Adrenal gland (tissue), 9 donors: ENCODE measurements at regions not wholly inside any gene's neighbourhood (a gene's known extent, or its start where the extent isn't known, plus 50 kb on each side); places are given as distances from the start of the nearest gene placed in this dataset.

Experiments used
- DNase-seq, 7 donors: peaks; one replicate each; pipeline ENCODE4 v3.0.0-alpha.2; 2019 to 2020
- H3K27ac ChIP-seq, 5 donors: fragments of 200-600 bp; sonication (generic) in 4 of 5; 1 replicate in 3 of 5; 2 replicates in 2 of 5; pipeline versions ENCODE4 v1.5.1 to v1.8.0; 2016 to 2020; ENCODE audit warnings: mild to moderate bottlenecking in 1 of 5
- H3K27me3 ChIP-seq: fragments of 200-600 bp; 2 replicates; pipeline ENCODE4 v1.8.0; 2021
- H3K36me3 ChIP-seq, 2 donors: fragments of 200-600 bp; replicated peaks in 1 of 2; 1 replicate in 1 of 2; 2 replicates in 1 of 2; pipeline versions ENCODE4 v1.5.1 to v1.8.0; 2018 to 2022
- H3K4me1 ChIP-seq, 2 donors: fragments of 200-600 bp; replicated peaks in 1 of 2; 1 replicate in 1 of 2; 2 replicates in 1 of 2; pipeline versions ENCODE4 v1.5.1 to v1.8.0; 2018 to 2021
- H3K4me3 ChIP-seq, 4 donors: fragments of 200-600 bp; sonication (generic) in 3 of 4; one replicate each; pipeline ENCODE4 v1.5.1; 2016 to 2018
- H3K9me3 ChIP-seq, 3 donors: fragments of 200-600 bp; sonication (generic) in 1 of 3; replicated peaks in 1 of 3; 1 replicate in 2 of 3; 2 replicates in 1 of 3; pipeline versions ENCODE4 v1.5.1 to v1.8.0; 2016 to 2021
- POLR2A ChIP-seq, 2 donors: fragments of 450-650 bp; IDR thresholded peaks; one replicate each; pipeline ENCODE4 v1.6.1; 2017; ENCODE audit warnings: antibody characterized with exemption in 2 of 2, mild to moderate bottlenecking in 2 of 2, moderate library complexity in 1 of 2
- whole genome bisulfite sequencing, 4 donors: extraction: QIAGEN DNeasy Blood & Tissue Kit in 2 of 4; methylation state at CpG; one replicate each; pipeline versions ENCODE4 v1.1.5 to v1.1.7; 2013 to 2017; 5-methylcytosine and 5-hydroxymethylcytosine counted together
- intact Hi-C, 2 donors: fragments of 100-400 bp; cut with DNase I; formaldehyde crosslinking; loops; one replicate each; pipeline versions ENCODE4 v1.14.1 to v1.15.0; 2022 to 2023
- TF ChIP-seq, protein P1 (sequence below), 6 experiments: fragments of 450-650 bp in 4 of 6; fragments of 200-600 bp in 2 of 6; sonication (generic) in 1 of 6; IDR thresholded peaks; 1 replicate in 5 of 6; 2 replicates in 1 of 6; pipeline versions ENCODE4 v1.5.1 to v1.8.0; 2016 to 2021; ENCODE audit warnings: antibody characterized with exemption in 6 of 6, mild to moderate bottlenecking in 2 of 6, moderate library complexity in 1 of 6
- donor health status: healthy with polysubstance abuse.
- donor health status: Bipolar disorder and iron deficiency.
- donor health status: DM: yes; HTN: yes; CAD: no.
- donor health status: DM: no; HTN: no; CAD: no.
- donor health status: DM: no; HTN: no; CAD: no.

DNA sequence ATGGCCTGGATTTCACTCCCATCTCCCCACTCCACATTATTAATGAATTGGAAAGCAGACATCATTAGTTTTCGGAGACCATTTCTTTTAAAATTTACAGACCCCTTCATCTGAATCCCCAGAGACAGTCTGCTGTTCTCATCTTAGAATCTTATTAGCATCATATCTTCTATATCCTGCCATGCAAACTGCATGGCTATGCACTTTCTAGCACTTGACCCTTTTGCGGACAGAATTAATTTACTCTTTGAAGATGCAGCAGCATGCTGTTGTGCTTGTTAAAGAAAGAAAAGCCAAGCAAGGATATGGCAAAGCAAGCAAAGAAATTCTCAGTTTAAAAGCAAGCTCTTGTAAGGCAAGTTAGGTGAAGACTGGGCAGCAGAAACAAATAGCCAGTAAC, 201.2 kb upstream of the PMFBP1 start:
- TF ChIP-seq POLR2A (IDR thresholded peaks at IDR 0.05) = no peak
- TF ChIP-seq, protein P1, sequence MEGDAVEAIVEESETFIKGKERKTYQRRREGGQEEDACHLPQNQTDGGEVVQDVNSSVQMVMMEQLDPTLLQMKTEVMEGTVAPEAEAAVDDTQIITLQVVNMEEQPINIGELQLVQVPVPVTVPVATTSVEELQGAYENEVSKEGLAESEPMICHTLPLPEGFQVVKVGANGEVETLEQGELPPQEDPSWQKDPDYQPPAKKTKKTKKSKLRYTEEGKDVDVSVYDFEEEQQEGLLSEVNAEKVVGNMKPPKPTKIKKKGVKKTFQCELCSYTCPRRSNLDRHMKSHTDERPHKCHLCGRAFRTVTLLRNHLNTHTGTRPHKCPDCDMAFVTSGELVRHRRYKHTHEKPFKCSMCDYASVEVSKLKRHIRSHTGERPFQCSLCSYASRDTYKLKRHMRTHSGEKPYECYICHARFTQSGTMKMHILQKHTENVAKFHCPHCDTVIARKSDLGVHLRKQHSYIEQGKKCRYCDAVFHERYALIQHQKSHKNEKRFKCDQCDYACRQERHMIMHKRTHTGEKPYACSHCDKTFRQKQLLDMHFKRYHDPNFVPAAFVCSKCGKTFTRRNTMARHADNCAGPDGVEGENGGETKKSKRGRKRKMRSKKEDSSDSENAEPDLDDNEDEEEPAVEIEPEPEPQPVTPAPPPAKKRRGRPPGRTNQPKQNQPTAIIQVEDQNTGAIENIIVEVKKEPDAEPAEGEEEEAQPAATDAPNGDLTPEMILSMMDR (IDR thresholded peaks at IDR 0.05) = no peak
- Histone ChIP-seq H3K27me3 (no peaks in the 10 kb centered on the region), H3K27ac (no peak overlapping the region), H3K36me3 (no peaks in the 10 kb centered on the region), H3K4me1 (no peaks in the 10 kb centered on the region), H3K4me3 (no peak overlapping the region), H3K9me3 (no peaks in the 10 kb centered on the region)
- DNase-seq = no peak
- WGBS, 4 donors = 86 to 93% (median 91%) methylated on average over 2 of the region's 2 CpGs
- intact Hi-C loops = no loop called here

DNA sequence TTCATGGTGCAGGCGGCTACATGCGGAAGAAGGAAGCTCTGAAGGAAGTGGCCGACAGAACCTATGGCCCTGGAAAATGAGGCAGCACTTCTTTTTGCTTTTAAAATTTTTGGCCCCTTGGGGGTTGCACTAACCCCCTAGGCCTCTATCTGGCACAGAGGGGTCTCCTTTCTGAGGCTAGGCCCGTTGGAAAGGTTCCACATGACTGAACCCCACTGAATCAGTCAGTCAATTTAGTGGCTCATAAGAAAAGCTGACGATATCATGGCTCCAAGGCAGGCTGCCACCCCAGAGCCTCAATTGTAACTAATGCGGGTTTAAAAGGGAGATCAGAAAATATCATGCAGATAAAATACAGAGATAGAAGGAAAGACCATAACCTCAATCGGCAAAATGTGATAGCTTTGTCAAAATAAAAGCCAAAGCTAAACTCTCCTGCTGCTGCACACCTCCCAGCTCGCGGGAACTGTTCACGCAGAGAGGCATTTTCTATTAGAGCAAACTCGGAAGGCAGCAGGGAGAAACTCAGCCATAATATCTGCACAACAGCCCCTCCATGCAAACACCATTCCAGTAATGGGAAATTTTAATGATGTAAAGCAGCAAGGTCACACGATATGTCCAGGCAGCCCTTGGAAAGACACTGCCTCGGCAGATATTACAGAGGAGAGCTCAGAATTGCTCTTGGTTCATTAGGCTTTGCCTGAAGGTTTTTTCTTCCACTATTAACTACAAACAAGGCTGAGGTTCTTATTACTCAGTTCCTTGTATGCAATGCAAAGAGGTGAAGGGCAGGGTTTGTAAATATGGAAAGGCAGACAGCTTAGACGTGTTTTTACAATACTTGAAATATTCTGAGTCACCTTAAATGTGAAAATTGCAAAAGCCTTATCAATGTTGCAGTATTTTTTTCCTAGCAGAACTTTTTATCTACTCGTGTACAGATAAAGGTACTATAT, 200.4 kb upstream of the PMFBP1 start:
- no peaks in the 10 kb centered on the region for H3K9me3 ChIP-seq
- no peaks in the 10 kb centered on the region for H3K36me3 ChIP-seq
- no peak overlapping the region for H3K27ac ChIP-seq
- H3K4me3 ChIP-seq = no peak overlapping the region
- TF ChIP-seq, protein P1 (IDR thresholded peaks at IDR 0.05) = no peak
- TF ChIP-seq POLR2A (IDR thresholded peaks at IDR 0.05) = no peak
- no peaks in the 10 kb centered on the region for H3K4me1 ChIP-seq
- H3K27me3 ChIP-seq = no peaks in the 10 kb centered on the region
- 67 to 79% (median 75%) methylated on average over 15 of the region's 15 CpGs for WGBS, 4 donors
- DNase-seq = no peak
- intact Hi-C loops = no loop called here

DNA sequence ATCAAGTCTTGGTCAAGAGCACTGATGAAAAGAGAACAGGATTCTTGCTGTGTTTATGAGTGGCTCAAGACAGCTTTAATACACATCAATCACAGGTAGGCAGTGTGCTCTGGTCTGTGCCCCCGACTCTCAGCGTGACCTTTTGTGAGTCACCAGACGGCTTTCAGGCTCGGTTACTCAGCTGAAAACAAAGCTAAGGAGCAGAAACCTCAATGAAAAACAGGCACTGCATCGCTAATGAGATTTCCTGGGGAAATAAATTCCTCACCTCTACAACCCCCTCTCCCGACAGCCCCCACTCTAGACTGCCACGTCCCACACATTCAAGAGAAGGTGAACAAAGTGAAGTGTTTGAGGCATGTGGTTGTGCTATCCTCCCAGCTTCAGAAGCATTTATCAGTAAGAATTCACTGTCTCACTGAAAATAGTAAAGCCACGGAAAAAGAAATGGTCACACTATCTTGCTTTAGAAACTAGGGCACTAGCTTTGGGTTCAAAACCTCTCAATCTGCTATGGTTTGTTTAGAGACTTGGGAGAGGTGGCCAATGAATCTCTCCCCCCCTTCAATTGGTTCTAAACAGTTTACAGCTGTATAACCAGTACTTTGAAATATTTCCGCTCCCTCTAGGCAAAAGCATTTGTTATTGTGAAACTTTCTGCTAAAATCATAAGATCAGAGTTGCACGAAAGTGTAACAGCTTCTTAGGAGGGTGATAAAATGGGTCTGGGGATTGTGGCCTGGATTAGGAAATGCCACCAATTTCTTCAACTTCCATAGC, 199.5 kb upstream of the PMFBP1 start:
- Histone ChIP-seq H3K9me3 (peaks cover 0 to 3% (median 0%) of the 10 kb centered on the region in 3 donors), H3K36me3 (no peaks in the 10 kb centered on the region), H3K27ac (no peak overlapping the region), H3K4me3 (no peak overlapping the region), H3K4me1 (no peaks in the 10 kb centered on the region), H3K27me3 (no peaks in the 10 kb centered on the region)
- DNase-seq = peak in 1 of 7 donors; percentile 12
- intact Hi-C loops = no loop called here
- WGBS, 4 donors = 46 to 54% (median 53%) methylated on average over 10 of the region's 10 CpGs
- TF ChIP-seq, protein P1 (IDR thresholded peaks at IDR 0.05) = no peak
- TF ChIP-seq POLR2A (IDR thresholded peaks at IDR 0.05) = no peak

DNA sequence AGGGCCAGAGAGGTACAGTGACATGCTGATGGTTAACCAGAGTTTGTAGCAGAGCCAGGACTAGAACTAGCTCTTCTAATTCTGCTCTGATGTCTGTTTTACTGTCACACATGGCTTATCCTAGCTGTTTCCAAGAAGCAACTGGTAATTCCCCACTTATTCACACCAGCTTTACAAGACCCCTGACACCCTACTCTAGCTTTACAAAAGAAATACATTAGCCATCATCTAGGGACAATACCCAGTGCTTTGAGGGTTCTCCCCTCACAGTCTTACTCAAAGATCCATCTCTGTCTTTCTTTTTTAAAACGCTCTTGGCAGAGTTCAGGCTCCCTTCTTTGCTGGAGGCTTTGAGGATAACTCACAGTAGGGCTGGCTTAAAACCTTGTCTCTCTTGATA, 197.3 kb upstream of the PMFBP1 start:
- DNase-seq = no peak
- intact Hi-C loops = no loop called here
- Histone ChIP-seq H3K4me1 (no peaks in the 10 kb centered on the region), H3K4me3 (no peak overlapping the region), H3K27ac (no peak overlapping the region), H3K36me3 (no peaks in the 10 kb centered on the region), H3K9me3 (peaks cover 0 to 5% (median 4%) of the 10 kb centered on the region in 3 donors), H3K27me3 (no peaks in the 10 kb centered on the region)
- 59 to 85% (median 68%) methylated on average over 1 of the region's 1 CpG for WGBS, 4 donors
- no peak for TF ChIP-seq POLR2A (IDR thresholded peaks at IDR 0.05)
- TF ChIP-seq, protein P1 (IDR thresholded peaks at IDR 0.05) = no peak
